D341Med (cell line): ENCODE measurements at regions not wholly inside any gene's neighbourhood (a gene's known extent, or its start where the extent isn't known, plus 50 kb on each side); places are given as distances from the start of the nearest gene placed in this dataset.
"Not testable (repeated sequence)": the region's sequence is repeated elsewhere in the genome, so short reads cannot be mapped to it uniquely, and the experiment has no call there.

Experiments used
- DNase-seq: peaks from one replicate; pipeline ENCODE4 v3.0.0; 2012; ENCODE audit warnings: low spot score

DNA sequence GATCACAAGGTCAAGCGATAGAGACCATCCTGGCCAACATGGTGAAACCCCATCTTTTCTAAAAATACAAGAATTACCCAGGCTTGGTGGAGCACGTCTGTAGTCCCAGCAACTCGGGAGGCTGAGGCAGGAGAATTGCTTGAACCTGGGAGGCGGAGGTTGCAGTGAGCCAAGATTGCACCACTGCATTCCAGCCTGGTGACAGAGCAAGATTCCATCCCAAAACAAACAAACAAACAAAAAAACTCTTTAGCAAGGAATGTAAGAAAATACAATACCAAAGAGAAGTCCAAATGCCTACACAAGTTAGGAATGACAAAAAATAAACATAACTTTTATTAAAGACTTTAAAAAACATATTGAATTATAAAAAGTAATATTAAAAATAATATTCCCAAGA, 462.3 kb downstream of the C12orf50 start:
- DNase-seq: not testable (repeated sequence)

GRCh38 chr12:87556985-87557384, 472.2 kb downstream of the C12orf50 start:
- DNase-seq: no peak

GRCh38 chr12:87531213-87531612, 498.0 kb downstream of the C12orf50 start:
- DNase-seq: not testable (repeated sequence)

GRCh38 chr12:87529413-87529812, 499.8 kb downstream of the C12orf50 start:
- DNase-seq: no peak

DNA sequence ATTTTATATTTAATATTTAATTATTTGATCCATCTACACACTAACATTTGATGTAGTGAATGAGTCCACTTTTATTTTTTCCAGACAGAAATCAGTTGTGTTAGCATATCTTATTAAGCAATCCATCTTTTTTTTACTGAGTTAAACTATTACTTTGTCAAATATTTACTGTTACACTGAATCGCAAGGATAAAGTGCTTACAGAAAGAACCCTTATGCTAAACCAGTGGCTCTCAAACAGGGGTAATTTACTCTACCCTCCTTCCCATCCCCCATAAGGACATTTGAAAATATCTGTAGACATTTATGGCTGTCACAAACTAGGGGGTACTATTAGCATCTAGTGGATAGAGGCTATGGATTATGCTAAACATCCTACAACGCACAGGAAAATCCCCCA, 508.2 kb downstream of the C12orf50 start:
- DNase-seq: no peak

GRCh38 chr12:87518481-87518880, 510.7 kb downstream of the C12orf50 start:
- DNase-seq: no peak

- DNase-seq: no peak
Observed at GRCh38 chr12:87518036-87518435, 511.2 kb downstream of the C12orf50 start.

GRCh38 chr12:87513536-87514280, 515.5 kb downstream of the C12orf50 start:
- no peak for DNase-seq

DNA sequence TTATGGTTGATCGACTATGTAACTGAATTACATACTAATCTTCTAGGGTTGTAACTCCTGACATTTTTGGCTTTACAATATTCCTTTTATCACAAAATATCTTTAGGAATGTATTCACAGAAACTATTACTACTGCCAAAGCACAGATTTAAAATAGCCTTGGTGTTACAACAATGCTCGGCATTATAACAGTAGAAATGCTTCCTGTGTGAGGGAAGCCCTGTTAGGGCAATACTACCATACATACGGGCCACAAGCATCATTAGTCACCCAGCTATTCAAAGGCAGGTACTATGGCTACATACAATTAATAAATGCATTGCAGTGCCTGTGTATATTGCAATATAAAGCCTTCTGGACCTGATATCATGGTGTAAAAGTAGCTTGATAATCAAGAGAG, 517.8 kb downstream of the C12orf50 start:
- DNase-seq: no peak

- DNase-seq: no peak
Observed at GRCh38 chr12:87509237-87509820, 519.9 kb downstream of the C12orf50 start.

- DNase-seq: no peak
Observed at GRCh38 chr12:87491598-87491997, 537.6 kb downstream of the C12orf50 start.

DNA sequence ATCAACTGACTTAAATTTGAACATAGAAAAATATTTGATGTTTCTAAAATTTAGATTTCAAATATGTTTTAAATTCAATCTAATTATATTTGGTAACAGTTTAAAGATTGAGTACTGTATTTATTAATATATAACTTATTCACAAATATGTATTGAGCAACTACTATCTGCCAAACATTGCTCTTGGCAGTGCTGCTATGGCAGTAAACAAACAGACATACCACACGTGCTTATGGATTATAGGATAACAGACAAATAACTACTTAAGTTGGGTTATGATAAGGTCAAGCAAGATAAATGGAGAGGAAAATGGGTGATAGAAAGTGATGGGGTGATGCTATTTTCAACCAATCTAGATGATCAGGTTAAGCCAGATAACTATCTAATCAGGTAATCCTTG, 538.1 kb downstream of the C12orf50 start:
- DNase-seq: no peak

GRCh38 chr12:87469295-87469694, 559.9 kb downstream of the C12orf50 start:
- no peak for DNase-seq

DNA sequence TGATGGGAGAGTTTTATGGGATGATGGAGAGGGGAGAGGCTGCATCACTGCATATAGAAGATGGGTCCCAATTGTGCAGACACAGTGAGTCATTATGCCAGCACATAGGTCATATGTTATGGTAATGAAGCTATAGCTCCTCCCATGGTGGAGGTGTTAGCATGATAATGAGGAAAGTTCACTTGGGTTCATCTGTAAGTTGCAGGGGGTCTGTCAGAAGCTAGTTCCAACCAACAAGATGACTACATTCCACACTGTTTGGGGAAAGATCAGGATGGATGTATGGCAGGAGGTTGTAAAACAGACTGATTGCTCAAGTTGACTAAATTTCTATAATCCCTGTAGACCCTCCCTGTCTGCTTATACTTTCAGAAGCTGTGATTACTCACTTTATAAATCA, 561.3 kb downstream of the C12orf50 start:
- no peak for DNase-seq

GRCh38 chr12:87464565-87464964, 564.6 kb downstream of the C12orf50 start:
- no peak for DNase-seq

DNA sequence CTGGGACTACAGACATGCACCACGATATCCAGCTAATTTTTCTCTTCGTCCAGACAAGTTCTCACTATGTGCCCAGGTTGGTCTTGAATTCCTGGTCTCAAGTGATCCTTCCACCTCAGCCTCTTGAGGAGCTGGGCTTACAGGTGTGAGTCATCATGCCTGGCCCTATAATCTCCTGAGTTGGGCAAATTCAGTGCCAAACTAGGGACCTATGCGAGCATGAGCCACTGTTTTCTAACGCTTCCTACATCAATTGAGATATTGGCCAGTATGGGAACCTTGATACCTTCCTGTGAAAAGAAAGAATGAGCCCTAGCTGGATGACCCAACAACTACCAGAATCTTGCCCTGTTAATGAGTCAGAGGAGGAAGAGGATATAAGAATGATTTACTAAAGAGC, 585.2 kb downstream of the C12orf50 start:
- no peak for DNase-seq

DNA sequence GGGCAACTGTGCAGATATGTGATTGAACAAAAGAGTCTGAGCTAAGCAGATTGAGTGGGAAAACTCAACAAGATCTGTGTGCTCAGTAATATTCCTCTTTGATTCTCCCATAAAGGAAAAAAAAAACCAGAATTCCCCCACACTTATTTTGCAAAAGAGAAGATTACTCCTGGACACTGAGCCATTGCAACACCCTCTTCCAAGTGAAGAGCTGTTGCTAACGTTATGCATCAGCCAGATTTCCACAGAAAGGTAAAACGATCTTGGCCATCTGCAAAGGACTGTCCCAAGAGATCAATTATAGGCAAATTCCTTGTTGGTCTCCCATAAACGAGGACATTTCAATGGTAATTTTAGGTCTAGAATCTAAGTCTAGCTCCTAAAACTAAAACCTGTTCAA, 587.7 kb downstream of the C12orf50 start:
- DNase-seq: no peak

DNA sequence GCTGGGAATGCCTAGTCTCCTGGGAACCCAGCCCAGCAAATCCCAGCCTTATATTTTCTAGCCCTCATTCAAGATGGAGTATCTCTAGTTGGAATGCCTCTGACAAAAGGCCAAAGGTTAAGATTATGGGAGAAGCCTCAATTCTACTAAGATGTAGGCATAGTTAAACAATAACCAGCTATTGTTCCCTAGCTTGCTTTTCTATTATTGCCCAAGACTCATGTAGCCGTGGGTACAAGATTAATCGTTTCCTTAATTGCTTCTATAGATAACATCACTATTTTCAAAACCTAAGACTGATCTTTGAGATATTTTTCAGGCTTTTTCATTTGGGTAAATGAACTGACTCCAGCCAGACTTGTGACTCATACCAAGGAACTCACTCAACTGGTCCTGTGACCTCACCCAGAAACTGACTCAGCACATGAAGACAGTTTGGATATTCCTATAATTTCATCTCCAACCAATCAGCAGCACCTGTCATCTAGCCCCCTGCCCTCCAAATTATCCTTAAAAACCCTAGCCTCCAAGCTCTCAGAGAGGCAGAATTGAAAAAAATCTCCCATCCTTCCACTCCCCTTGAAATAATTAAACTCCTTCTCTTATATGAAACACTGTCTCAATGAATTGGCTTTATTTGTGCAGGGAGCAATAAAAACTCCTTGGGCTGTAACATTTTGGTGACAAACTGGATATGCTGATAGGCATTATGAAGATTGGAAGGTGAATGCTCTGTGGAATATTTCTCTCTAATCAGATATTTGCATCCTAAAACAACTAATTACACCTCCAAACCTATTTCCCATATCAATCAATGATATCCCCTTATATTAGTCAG, 589.0 kb downstream of the C12orf50 start:
- DNase-seq: no peak

DNA sequence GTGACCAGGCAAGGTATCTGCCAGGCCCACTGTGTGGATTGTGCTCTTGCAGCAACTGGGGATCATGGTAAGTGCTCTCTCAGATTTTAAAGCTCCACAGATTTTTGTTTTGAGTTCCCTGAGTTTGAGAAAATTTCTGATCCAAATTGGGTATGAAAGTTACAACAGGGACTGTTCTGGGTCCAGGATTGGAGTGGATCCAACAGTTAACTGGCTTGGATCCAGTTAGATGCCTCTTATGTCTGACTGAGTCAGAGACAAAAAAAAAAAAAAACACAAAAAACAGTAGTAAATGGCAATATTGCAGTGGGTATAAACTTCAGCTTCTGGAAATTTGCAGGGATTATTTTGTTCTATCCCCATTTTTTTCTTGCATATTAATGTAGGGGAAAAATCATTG, 598.8 kb downstream of the C12orf50 start:
- no peak for DNase-seq

GRCh38 chr12:87428701-87429277, 600.4 kb downstream of the C12orf50 start:
- no peak for DNase-seq

GRCh38 chr12:87427770-87428169, 601.4 kb downstream of the C12orf50 start:
- no peak for DNase-seq

DNA sequence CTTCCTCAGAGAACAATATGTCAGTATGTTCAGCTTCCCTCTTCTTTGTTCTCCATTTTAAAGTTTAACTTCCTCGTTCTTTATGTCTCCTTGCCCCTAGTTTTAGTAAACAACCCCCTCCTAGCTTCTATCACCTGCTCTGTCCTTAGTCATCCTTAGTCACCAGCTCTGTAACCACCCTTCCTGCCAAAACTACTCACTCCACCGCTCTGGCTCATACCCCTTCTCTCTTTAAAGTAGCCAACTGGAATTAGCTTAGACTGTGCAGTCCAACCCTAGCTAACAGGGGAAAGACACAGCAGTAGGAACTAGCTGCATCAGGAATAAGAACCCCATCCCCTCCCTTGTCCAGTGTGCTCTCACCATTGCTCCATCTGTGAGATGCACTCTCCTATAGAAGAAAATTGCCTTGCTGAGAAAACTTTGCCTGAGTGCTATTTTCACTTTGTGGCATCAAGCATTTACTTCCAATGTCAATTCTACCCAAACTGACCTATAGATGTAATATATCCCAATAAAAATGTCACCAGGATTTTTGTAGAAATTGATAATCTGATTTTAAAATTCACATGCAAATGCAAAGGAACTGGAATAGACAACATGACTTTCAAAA, 603.2 kb downstream of the C12orf50 start:
- no peak for DNase-seq
